Calu3 (cell line): ENCODE measurements at regions not wholly inside any gene's neighbourhood (a gene's known extent, or its start where the extent isn't known, plus 50 kb on each side); places are given as distances from the start of the nearest gene placed in this dataset.

ENCODE experiments used
- BruUV-seq: library from RNA; stranded (reverse); fragments of 400-500 nt; replicated peaks from 2 replicates; lab custom pipeline; 2021; lab: Mats Ljungman, UMichigan
- CTCF ChIA-PET: fragments of 300-600 bp; sonication (Branson Sonifier 250); formaldehyde crosslinking; loops from one replicate; lab custom pipeline; 2022; ENCODE audit warnings: antibody characterized with exemption; lab: Charles Lee
- DNase-seq: peaks from one replicate; pipeline ENCODE4 v3.0.0; 2022
- H3K27ac Mint-ChIP-seq: one replicate; pipeline ENCODE4 v1.8.0; 2022; ENCODE audit warnings: mixed read lengths; ENCODE audit not compliant: unreplicated experiment
- H3K27me3 Mint-ChIP-seq: one replicate; pipeline ENCODE4 v1.8.0; 2022; ENCODE audit warnings: mixed read lengths; ENCODE audit not compliant: unreplicated experiment
- H3K36me3 Mint-ChIP-seq: one replicate; pipeline ENCODE4 v1.8.0; 2022; ENCODE audit warnings: mild to moderate bottlenecking, moderate library complexity, mixed read lengths; ENCODE audit not compliant: insufficient read depth, unreplicated experiment
- H3K4me1 Mint-ChIP-seq: one replicate; pipeline ENCODE4 v1.8.0; 2022; ENCODE audit warnings: mild to moderate bottlenecking, low read depth, mixed read lengths; ENCODE audit not compliant: unreplicated experiment
- H3K4me3 Mint-ChIP-seq: one replicate; pipeline ENCODE4 v1.8.0; 2022; ENCODE audit warnings: mild to moderate bottlenecking, low read depth, moderate library complexity, mixed read lengths; ENCODE audit not compliant: unreplicated experiment
- H3K9me3 Mint-ChIP-seq: one replicate; pipeline ENCODE4 v1.8.0; 2022; ENCODE audit warnings: low read depth, mixed read lengths; ENCODE audit not compliant: unreplicated experiment
- intact Hi-C: fragments of 100-400 bp; cut with micrococcal nuclease; formaldehyde crosslinking; loops from one replicate; pipeline ENCODE4 v1.10.0; 2022; ENCODE audit not compliant: unreplicated experiment
- TF ChIP-seq, protein P1 (sequence below): fragments of 200-600 bp; IDR thresholded peaks from one replicate; pipeline ENCODE4 v1.8.0; 2022; ENCODE audit warnings: antibody characterized with exemption; ENCODE audit not compliant: unreplicated experiment

DNA sequence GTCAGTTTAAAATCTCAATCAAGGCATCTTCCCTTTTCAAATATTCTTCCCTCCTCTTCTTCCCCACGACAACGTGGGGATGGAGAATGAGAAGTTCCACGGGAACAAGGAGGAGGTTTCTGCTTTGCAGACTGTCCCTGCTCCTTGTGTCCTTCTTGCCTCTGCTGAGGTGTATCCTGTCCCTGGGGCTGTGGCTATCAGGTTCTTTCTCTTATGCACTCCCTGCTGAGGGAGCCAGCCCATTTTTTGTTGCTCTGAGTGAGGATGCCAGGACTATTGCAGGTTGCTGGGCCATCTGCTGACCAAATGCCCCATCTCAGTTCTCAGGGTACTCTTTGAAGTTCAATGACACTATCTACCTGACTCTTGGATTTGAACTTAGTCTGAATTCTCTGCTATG lies 533.6 kb downstream of the RNF144B start:
- Mint-ChIP-seq H3K4me1 (no peaks in the 10 kb centered on the region), H3K4me3 (no peak overlapping the region), H3K27ac (no peak overlapping the region), H3K36me3 (no peaks in the 10 kb centered on the region), H3K9me3 (no peaks in the 10 kb centered on the region), H3K27me3 (no peaks in the 10 kb centered on the region)
- DNase-seq = no peak
- intact Hi-C loops = no loop called here
- CTCF ChIA-PET = no interaction called here
- TF ChIP-seq, protein P1, sequence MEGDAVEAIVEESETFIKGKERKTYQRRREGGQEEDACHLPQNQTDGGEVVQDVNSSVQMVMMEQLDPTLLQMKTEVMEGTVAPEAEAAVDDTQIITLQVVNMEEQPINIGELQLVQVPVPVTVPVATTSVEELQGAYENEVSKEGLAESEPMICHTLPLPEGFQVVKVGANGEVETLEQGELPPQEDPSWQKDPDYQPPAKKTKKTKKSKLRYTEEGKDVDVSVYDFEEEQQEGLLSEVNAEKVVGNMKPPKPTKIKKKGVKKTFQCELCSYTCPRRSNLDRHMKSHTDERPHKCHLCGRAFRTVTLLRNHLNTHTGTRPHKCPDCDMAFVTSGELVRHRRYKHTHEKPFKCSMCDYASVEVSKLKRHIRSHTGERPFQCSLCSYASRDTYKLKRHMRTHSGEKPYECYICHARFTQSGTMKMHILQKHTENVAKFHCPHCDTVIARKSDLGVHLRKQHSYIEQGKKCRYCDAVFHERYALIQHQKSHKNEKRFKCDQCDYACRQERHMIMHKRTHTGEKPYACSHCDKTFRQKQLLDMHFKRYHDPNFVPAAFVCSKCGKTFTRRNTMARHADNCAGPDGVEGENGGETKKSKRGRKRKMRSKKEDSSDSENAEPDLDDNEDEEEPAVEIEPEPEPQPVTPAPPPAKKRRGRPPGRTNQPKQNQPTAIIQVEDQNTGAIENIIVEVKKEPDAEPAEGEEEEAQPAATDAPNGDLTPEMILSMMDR = no peak
- no TSS peak for BruUV-seq

DNA sequence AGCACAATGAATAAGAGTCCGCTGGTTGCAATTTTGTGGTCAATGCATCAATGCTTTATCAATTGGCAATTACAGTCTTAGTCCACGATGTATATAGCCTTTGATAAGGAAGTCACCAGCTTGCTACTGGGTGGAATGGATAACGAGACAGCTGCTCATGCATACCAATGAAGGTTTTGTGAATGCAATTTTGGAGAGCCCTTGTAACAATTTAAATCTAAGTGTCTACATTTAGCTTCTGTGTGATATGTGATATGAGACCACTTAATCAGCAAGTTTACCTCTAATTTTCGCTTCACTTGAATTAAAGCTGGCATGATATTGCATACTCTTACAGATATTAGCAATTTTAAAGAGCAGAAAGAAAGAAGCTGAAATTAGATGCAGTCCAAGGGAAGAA lies 543.9 kb downstream of the RNF144B start:
- DNase-seq = no peak
- no peaks in the 10 kb centered on the region for H3K36me3 Mint-ChIP-seq
- intact Hi-C loops = no loop called here
- H3K4me1 Mint-ChIP-seq = no peaks in the 10 kb centered on the region
- no peak overlapping the region for H3K27ac Mint-ChIP-seq
- H3K4me3 Mint-ChIP-seq = no peak overlapping the region
- H3K9me3 Mint-ChIP-seq = peaks cover 2% of the 10 kb centered on the region
- TF ChIP-seq, protein P1 = no peak
- CTCF ChIA-PET = no interaction called here
- no TSS peak for BruUV-seq
- no peaks in the 10 kb centered on the region for H3K27me3 Mint-ChIP-seq

DNA sequence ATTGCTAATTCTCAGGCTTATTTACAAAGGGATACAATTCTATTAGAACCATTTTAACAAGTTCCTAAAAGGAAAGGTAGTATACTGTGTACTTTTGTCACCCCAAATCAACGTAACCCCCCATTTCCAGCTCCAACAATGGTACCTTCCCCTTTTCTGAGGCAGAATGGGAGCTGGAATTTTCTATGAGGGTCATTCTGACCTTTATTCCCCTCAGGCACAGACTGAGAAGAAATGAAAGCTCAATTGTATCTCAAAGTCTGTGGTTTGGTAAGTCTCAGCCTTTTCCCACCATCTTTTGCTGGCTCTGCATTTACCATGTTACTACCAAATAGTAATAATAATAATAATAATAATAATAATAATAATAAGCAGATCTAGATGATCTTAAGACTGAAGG lies 571.0 kb downstream of the RNF144B start:
- Mint-ChIP-seq H3K27me3 (peaks cover 12% of the 10 kb centered on the region), H3K27ac (no peak overlapping the region), H3K4me1 (no peaks in the 10 kb centered on the region), H3K4me3 (no peak overlapping the region), H3K9me3 (no peaks in the 10 kb centered on the region), H3K36me3 (no peaks in the 10 kb centered on the region)
- intact Hi-C loops = no loop called here
- BruUV-seq = no TSS peak
- TF ChIP-seq, protein P1 = no peak
- DNase-seq = no peak
- CTCF ChIA-PET = interaction anchor here (0.7 to 1.0 kb wide), 2 partner anchors 16 to 1267 kb away, joined by 3 to 5 read pairs; no protein-coding TSS in a partner anchor

DNA sequence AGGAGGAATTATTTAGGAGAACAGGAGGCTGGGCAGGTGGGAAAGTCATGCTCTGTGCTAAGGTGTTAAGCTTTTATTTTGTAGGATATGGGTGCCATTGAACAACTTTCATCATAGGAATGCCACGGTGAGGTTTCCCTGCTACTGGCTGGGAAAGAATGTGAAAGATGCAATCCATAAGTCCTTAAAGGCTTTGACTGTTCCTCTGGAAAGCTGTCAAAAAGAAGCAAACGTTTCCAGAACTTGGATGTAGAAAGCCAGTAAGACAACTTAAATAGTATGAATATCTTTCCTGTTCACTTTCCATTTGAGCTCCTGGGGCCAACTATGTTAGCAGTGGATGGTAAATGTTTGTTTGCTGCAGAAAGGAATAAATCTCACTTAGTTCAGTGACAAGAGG lies 574.4 kb downstream of the RNF144B start:
- no peaks in the 10 kb centered on the region for H3K36me3 Mint-ChIP-seq
- no peak overlapping the region for H3K4me3 Mint-ChIP-seq
- TF ChIP-seq, protein P1 = no peak
- no peak overlapping the region for H3K27ac Mint-ChIP-seq
- H3K4me1 Mint-ChIP-seq = no peaks in the 10 kb centered on the region
- H3K27me3 Mint-ChIP-seq = peaks cover 33% of the 10 kb centered on the region
- DNase-seq = no peak
- H3K9me3 Mint-ChIP-seq = peaks cover 5% of the 10 kb centered on the region
- CTCF ChIA-PET = no interaction called here
- no TSS peak for BruUV-seq
- intact Hi-C loops = no loop called here
